NCI-H524 treated with DMSO at 0.1 percent for 48 hours (cell line): ENCODE measurements at regions not wholly inside any gene's neighbourhood (a gene's known extent, or its start where the extent isn't known, plus 50 kb on each side); places are given as distances from the start of the nearest gene placed in this dataset.
A peak's percentile ranks its signal among the peaks of the same experiment; 100 is the strongest.

Source experiments
- DNase-seq: peaks from one replicate; lab custom pipeline; 2025; lab: John Stamatoyannopoulos, UW

DNA sequence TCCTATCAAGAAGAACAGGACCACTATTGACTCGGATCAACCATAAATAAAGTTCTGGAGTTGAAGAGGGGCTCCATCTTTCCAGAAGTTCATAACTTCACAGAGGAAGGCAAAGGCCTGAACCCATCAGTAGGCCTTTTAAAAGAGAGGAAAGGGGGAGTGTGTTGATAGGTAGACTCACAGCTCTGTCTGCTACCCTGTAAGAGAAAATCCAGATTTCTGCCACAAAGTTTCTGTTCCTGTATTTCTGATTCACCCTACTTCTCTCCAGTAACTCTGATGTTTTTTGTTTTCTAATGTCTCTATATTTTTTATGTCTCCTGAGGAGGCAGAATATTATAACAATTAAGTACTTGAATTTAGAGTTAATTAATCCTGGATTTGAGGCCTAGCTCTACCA, 564.0 kb downstream of the TNS1 start:
- DNase-seq = no peak

DNA sequence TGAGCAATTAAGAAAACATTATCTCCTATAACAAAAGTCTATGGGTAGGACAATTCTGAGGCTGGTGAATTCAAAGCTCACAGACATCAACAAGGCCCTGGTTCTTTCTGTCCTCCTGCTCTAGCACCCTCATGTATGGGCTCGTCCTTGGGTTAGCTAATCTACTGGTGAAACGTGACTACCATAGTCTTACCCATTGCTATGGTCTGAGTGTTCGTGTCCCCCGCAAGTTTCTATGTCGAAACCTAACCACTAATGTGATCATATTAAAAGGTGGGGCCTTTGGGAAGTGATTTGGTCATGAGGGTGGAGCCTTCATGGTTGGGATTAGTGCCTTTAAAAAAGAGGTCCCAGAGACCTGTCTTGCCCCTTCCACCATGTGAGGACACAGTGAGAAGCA, 564.7 kb downstream of the TNS1 start:
- no peak for DNase-seq

DNA sequence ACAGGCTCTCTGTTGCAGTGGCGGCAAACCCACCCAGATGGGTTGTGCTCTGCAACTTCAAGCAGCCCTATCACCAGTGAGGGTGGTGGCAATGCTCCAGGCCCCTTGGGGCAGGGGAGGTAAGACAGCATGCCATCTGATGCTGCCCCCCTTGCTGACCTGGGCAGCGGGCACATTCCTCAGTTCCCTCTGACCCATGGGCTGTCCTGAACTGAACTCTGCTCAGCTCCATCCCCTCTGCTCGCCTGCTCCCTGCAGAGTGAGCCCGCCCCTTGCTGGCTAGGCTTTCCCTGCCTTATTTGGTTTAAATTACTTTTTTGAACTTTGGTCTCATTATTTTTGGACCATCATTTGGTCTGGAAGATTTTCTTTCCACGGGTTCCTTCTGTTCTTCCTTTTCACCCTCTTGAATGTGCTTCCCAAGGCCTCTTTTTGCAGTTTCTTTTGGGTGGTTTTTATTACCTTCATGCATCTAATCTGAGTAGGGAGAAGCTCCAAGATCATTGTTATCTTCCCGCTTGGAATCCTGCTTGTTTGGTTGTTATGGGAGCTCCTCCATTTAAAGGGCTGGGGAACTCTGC, 565.4 kb downstream of the TNS1 start:
- DNase-seq = no peak

DNA sequence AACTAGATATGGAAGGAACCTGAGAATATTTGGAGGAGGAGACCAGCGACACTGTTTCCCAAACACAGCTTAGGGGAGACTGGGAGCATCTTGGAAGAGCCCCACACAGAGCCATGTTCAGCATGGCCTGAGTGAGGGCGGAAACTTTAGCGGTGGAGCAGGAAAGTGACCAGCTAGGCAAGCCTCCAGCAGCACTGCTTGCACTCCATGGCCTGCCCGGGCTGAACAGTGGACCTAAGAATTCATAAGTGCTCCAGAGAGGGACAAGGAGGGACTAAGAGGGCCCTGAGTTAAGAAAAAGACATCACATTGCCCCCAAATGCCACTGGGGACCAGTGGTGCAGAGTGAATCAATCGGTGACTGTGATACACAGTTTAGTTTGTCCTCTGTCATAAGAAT, 566.4 kb downstream of the TNS1 start:
- DNase-seq = no peak

DNA sequence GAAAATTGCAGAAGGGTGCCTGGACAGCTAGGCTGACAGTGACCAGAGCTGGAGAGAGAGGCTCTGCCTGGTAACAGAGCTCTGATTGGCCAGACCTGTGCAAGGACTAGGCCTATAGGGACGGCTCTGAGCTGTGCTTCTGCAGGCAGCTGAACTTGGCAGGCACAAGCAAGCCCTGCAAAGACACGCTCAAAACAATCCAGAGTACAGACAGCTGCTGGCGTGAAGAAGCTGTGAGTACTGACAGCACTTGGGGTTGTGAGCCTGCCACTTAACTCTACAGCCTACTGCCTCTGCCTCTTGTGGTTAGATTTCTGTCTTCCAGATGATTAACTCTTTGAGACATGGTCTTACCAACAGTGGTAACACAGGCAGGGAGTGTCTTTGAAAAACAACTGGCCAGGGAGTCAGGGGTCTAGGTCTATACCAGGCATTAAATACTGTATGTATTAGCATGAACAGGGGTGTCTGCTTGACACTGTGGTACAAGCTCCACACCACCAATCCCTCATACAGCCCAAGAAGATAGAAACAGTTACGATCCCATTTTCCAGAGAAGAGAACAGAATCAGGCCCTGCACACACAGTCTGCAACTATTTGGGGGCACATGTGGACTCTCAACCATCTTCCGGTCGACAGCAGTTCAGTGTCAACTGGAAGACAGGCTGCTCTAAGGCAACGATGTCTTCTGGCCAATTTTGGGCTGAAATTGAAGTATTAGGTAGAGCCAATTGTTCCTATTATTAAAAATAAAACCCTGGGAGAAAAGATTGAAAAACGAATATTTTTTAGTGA, 568.4 kb downstream of the TNS1 start:
- DNase-seq = peak; percentile 89

DNA sequence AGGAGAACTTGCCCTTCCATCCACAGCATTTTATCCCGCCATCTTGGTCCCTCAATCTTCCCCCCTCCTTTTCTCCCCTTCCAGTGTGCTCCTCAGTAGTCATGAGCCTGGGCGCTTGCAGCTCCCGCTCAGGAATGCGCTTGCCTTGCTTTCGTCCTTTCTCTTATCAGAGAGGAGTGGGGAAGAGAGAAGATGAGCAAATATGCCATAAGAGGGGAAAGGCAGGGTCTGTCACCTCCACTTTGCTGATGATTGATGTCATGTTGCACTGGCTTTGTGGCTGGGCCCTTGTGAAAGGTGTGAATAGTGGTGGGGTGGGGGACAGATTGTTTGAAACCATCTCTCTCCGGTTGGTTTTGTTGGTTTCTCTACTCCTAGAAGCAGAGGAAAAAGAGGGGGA, 569.3 kb downstream of the TNS1 start:
- DNase-seq = no peak

DNA sequence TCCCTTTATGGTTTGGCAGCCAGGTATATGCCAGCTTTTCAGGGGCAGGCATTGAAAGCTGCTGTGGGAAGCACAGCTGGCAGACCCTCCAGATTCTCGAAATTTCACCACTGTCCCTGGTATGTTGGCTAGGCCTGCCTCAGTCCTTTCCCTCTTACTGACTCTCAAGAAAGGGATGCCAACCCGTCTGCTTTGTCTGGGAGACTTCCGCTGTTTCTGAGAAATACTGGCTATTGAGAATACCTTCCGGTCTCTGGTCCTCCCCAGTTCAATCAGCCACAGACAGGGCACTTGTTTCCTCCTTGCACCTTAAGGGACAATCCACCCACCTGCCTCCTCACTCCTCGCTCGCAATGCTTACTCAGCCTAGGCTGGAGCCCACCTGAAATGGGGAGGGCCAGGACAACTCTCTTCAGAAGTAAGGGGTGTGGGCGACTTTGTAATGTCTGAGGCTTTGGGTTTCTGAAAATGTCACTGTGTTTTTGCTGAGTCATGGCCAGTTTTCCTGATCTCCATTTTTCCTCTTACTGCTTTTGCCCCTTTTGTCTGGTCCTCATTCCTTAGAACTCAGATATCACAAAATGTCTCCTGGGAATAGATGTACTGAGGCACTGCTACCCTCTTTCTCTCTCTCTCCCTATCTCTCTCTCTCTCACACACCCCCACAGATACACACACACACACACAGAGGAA, 571.1 kb downstream of the TNS1 start:
- no peak for DNase-seq

DNA sequence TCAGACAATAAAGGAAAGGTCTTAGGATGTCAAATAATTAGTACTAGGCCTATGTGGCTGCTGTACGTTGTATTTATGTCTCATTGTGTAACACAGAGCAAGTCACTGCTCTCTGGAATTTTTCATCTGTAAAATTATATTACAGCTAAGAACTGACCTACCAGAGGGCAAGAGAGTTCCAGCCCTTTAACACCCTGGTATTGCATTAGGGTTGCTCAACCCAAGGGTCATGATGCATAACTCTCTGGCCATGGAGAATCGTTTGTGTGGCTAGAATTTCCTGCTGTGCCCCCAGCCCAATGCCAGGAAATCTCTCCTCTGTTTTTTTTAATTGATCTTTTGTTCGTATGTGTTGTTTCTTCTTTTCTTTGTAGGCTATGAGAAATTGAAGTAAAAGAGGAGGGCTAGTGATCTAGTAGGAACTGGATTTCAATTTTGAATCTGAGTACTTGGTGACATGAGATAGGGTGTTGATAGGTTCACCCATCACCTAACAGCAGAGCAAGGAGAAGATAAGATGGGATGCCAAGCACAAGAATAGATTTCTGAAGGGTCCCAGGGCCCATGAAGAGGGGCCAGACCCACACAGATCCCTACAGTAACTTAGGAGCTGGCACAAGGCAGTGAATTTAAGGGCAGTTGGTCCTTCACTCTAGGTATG, 571.2 kb upstream of the TNP1 start:
- no peak for DNase-seq

DNA sequence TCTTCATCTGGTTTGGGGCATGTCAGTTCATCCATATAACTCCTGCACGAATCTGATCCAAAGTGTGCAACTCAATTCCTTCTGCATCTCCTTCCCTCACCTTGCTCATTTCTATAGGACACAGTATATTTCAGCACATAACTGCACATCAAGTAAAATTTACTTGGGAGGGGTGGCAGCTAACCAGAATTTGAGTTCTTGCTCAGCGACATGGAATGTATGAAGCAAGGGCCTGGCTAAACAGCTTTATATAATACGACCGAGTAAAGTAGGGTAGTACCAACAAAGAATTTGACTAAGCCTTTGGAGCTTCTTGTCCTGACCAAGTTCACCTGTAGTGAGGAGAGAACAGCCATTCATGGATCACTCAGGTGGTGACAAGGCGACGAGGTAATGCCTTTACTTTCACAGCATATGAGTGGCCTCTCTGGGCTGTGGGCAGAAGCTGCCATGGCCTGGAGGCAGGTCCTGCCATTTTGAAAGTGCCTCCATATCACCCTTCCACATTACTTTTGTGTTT, 570.2 kb upstream of the TNP1 start:
- no peak for DNase-seq

DNA sequence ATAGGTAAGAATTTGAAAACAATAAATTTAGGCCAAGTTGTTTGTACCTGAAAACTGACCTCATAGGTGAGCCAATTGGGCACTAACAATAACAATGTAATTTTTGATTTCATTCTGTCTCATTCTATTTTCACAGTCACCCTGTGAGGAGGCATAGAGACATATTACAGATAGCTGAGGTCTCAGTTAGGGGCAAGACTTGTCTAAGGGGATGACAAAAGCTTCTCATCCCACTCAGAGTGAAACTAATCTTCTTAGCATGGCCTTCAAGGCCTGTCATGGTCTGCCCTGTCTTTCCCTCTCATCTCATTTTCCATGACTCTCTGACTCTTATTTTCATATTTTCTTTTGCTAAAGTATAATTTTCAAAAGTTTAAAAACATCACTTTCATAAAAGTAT, 562.0 kb upstream of the TNP1 start:
- DNase-seq = no peak

DNA sequence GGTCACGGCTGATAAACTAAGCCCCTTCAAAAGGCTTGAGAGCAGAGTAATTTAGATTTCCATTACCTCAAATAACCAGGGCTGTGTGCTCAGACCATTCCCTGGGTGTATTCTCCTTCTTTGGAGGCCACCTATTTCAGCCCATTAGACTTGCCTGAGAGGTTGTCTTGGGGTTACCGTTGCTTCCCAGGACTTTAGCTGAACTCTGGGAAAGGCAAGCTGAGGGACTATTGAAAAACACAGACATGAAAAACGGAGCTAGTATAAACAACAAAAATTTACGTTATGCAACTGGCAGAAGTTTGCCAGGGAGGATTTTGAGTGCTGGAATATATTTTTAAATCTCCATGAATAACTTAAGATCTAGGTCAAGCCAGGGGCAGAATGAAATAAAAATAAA, 561.0 kb upstream of the TNP1 start:
- DNase-seq = no peak

DNA sequence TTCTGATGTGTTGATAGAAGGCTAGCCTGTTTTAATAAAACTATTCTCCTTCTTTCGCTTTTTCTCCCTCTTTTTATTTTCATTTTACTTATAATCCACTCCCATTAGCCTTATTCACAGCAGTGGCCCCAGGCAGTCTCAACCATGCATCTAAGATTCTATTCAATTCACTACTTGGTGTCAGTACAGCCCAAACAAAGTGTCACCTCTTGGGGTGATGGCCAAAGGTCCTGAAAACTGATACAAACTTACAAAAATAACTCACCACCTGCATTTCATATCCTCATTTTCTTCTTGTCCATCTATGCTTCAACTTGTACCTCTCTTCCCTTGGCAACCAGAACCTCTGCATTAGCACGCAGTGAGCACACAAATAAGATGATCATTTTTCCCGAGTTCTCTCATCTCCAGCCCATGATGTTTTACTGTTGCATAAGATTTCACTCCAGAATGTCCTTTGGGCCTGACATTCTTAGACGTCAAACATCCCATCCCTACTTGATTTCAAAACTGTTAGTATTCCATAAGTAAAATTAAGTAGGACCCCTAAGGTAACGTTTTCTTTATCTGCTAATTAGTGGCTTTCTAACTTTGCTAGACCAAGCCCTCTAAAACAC, 559.3 kb upstream of the TNP1 start:
- no peak for DNase-seq

DNA sequence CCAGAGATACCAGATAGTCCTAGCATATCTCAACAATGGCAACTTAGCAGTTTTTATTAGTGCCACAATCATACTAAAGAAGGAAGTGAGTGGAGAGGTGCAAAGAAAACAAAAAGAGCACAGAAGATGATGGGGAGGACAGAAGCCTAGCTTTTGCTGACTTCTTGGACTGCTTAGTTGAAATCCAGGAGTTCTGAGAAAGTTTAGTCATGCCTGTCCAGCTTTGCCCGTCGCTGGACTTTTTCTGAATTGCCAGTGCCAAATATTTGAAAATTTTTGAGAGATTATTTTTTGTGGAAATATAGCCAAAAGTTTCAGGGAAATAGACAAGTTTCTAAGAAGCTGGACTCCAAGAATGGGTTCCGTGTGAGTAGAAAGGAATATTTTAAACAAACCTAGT, 558.7 kb upstream of the TNP1 start:
- no peak for DNase-seq

DNA sequence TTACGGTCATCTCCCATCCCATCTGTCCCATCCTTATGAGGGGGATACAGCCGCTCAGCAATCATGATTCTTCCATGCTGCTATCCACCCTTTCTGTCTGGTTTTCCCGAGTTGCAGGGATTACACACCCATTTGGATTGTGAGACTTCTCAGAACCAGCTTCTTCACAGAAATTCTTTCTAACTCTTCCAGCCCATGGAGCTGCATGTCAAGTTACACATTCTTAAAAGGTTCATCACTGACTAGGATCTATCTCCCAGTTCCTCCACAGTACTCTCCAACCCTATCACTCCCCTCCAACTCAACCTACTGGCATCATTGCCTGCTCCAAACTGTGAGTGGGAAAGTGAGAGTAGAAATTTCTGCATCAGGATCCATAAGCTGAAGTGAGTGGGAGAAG, 558.2 kb upstream of the TNP1 start:
- no peak for DNase-seq

DNA sequence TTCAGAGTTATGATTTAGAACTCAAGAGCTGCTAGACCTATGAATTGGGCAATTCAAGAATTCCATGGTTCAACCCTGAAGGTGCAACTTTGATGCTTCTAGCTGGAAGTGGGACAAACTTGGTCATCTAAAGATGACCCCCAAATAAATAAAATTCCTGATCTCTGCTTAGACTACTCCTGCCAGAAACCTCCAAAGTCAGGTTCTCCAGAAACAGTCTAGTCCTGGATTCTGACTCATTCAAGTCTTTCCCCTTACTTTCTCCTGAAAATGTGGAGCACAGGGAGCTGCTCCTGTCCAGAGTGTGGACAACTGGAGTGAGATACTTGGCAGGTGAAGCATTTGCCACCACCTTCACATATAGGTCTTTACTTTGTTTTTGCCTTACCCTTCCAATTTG, 557.7 kb upstream of the TNP1 start:
- DNase-seq = no peak

DNA sequence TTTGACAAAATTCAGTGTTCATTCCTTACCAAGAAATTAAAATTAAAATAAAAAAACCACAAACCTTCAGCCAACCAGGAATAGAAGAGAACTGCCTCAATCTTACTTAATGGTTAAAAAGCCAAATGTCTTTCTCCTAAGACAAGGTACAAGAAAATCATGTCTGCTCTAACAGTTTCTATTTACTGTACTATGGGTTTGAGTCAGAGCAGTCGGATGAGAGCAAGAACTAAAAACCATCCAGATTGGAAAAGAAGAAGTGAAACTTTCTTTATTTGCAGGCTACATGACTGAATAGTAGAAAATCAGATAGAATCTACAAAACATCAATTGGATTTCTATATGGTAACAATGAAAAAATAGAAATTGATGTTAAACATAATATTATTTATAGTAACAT, 555.5 kb upstream of the TNP1 start:
- no peak for DNase-seq

DNA sequence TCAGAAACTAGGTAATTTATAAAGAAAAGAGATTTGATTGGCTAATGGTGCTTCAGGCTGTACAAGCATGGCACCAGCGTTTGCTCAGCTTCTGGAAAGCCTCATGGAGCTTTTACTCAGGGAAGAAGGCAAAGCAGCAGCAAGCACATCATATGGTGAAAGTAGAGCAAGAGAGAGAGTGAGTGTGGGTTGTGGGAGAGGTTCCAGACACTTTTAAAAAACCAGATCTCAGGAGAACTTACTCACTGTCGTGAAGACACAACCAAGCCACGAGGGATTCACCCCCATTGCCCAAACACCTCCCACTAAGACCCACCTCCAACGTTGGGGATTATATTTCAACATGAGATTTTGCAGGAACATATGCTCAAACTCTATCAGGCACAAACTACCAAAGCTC, 554.6 kb upstream of the TNP1 start:
- DNase-seq = no peak

DNA sequence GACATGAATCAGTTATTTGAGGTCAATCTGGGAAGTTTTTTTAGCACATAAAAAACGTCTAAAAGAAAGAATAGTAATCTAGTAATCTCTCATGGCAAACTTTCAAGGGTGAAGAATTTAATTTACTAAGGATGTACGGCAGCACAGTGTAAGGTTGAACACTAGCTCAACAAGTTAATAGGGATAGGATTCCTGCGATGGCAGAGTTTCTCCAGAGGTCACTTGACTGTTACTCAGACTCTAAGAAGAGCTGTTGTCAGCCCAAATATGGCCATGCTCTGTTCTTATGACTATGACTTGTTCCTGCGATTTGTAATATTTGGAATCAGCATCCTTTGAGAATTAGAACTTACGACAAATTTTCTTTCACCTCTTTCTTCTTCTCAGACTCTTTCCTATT, 553.3 kb upstream of the TNP1 start:
- no peak for DNase-seq

DNA sequence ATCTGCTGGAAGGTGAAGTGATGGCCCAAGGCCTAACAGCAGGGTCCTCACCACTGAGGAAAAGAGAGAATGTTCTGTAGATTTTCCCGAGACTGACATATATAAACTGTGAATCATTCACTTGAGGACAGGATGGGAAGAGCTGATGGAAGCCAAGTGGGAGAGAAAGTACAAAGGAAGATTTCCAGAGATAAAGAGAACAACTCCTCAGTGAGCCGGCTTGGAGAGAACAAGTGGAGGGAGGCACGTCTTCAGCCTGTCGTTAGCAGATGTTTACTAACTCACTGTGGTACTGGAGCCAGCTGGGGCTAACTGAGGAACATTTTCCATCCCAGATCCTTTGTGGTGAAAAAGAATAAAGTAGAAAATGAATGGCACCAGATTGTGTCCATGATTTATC, 552.9 kb upstream of the TNP1 start:
- DNase-seq = no peak

DNA sequence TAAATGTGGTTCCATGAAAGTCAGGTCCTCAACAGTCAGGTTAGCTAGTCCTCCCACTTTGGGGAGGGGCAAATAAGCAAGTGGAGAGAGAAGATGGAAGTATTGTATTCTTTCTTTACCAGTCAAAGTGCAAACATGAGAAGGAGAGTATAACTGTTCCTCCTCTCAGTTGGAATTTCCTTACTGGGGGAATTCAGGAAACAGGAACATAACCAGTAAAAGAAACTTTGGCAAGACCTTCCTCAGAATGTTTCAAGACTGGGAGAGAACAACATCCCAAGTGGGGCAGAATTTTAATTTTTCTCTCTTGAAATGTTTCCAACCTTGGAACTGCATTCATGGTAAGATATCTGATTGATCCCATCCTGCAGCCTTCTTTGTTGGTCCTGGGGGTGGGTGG, 552.4 kb upstream of the TNP1 start:
- no peak for DNase-seq

DNA sequence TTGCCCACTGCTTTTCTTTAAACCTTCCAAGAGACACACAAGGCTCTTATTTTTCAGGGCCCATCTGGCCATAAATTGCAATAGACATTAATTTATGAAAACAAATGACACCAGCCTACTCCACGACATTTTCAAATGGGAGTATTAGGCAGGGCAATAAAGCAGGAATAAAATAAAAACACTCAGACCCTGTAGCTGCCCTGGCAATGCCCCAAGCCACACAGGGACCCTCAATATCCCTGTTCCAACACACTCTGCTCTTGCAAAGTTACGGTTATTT, 550.8 kb upstream of the TNP1 start:
- peak; percentile 10 for DNase-seq

DNA sequence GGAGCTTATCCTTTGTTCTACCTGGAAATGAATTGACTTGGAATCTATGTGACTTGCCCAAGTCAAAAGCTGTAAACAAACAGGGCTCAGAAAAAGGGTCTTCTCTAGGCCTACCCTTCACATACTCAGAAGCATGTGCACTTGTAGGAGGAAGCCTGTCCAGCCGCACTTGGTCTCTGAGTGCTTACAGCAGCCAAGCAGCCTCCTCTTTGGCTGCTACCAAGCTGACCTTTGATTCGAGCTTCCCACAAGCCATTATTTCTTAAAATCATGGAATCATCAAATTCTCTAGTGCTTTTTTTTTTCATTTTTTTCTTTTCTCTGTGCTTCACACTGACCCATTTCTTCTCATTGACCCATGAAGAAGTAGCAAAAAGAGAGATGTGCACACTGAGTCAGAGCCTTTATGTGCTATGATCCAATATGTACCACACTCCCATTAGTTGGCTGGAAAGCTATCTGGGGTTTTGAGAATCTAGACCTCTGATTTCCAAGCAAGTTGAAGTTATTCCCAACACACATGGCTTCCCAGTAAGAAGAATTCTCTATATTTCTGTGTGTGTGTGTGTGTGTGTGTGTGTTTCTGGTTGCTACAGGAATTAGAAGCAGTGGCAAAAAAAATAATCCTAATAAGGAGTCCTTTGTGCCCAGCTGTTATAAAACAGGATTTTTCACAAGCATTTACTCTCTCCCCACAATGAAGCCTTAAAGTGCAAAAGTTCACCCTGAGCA, 550.3 kb upstream of the TNP1 start:
- DNase-seq = no peak
